H1 (cell line): ENCODE measurements at regions not wholly inside any gene's neighbourhood (a gene's known extent, or its start where the extent isn't known, plus 50 kb on each side); places are given as distances from the start of the nearest gene placed in this dataset.

Experiments
- BACH1 ChIP-seq: IDR thresholded peaks from 2 replicates; pipeline ENCODE4 v1.6.1; 2012; ENCODE audit warnings: low read length, improper control_type of control experiment
- CTCF ChIP-seq, 3 experiments: IDR thresholded peaks; 1 replicate in 2 of 3; 2 replicates in 1 of 3; pipeline versions ENCODE4 v1.5.1 to v1.6.1; 2011; ENCODE audit warnings: low read length in 3 of 3, mild to moderate bottlenecking in 3 of 3, inconsistent platforms in 2 of 3, low read depth in 1 of 3, moderate library complexity in 1 of 3; ENCODE audit not compliant: insufficient read depth in 1 of 3; ENCODE audit errors: control extremely low read depth in 1 of 3
- EGR1 ChIP-seq: IDR thresholded peaks from 2 replicates; pipeline ENCODE4 v1.6.1; 2011; ENCODE audit warnings: low read depth, low read length, borderline replicate concordance
- EP300 ChIP-seq, 2 experiments: IDR thresholded peaks; 1 replicate in 1 of 2; 2 replicates in 1 of 2; pipeline ENCODE4 v1.6.1; 2011 to 2012; ENCODE audit warnings: low read depth in 2 of 2, low read length in 2 of 2, mild to moderate bottlenecking in 2 of 2, borderline replicate concordance in 1 of 2, inconsistent platforms in 1 of 2, moderate library complexity in 1 of 2
- FOSL1 ChIP-seq: IDR thresholded peaks from 2 replicates; pipeline ENCODE4 v1.6.1; 2011; ENCODE audit warnings: mild to moderate bottlenecking, low read depth, low read length, moderate library complexity; ENCODE audit not compliant: insufficient read depth
- JUN ChIP-seq: IDR thresholded peaks from 2 replicates; pipeline ENCODE4 v1.6.1; 2011; ENCODE audit warnings: low read depth, mild to moderate bottlenecking, improper control_type of control experiment, low read length
- KDM4A ChIP-seq: IDR thresholded peaks from one replicate; pipeline ENCODE4 v1.7.1; 2012; ENCODE audit warnings: low read depth, mild to moderate bottlenecking, moderate library complexity, low read length, inconsistent platforms; ENCODE audit not compliant: severe bottlenecking
- NANOG ChIP-seq: IDR thresholded peaks from 2 replicates; pipeline ENCODE4 v1.6.1; 2011; ENCODE audit warnings: low read length, low read depth, mild to moderate bottlenecking, inconsistent platforms; ENCODE audit not compliant: insufficient read depth, poor library complexity, severe bottlenecking
- POLR2A ChIP-seq, 2 experiments: IDR thresholded peaks; 1 replicate in 1 of 2; 2 replicates in 1 of 2; pipeline ENCODE4 v1.6.1; 2011; ENCODE audit warnings: low read depth in 2 of 2, low read length in 2 of 2, mild to moderate bottlenecking in 2 of 2; ENCODE audit errors: control extremely low read depth in 1 of 2
- POLR2AphosphoS5 ChIP-seq: IDR thresholded peaks from 2 replicates; pipeline ENCODE4 v1.6.1; 2011; ENCODE audit warnings: low read depth, low read length
- SAP30 ChIP-seq: fragments of 300-600 bp; sonication (generic); IDR thresholded peaks from 2 replicates; pipeline ENCODE4 v1.7.1; 2012; ENCODE audit warnings: low read length, moderate library complexity, mild to moderate bottlenecking, inconsistent platforms; ENCODE audit not compliant: insufficient read depth, insufficient replicate concordance

- no peak for TF ChIP-seq SAP30
- TF ChIP-seq CTCF (IDR thresholded peaks at IDR 0.05; ENCODE audit: control extremely low read depth in 1 of 3, insufficient read depth in 1 of 3, low read depth in 1 of 3, low read length in 3 of 3): no peak
- no peak for TF ChIP-seq POLR2AphosphoS5
- no peak for TF ChIP-seq EGR1
- no peak for TF ChIP-seq JUN
- no peak for TF ChIP-seq BACH1
- no peak for TF ChIP-seq EP300 (IDR thresholded peaks at IDR 0.05; ENCODE audit: borderline replicate concordance in 1 of 2, low read depth in 2 of 2, low read length in 2 of 2)
- no peak for TF ChIP-seq FOSL1
- no peak for TF ChIP-seq POLR2A (IDR thresholded peaks at IDR 0.05; ENCODE audit: control extremely low read depth in 1 of 2, low read depth in 2 of 2, low read length in 2 of 2)
- no peak for TF ChIP-seq KDM4A
- TF ChIP-seq NANOG: no peak
Observed at GRCh38 chr2:21449881-21450280, 326.1 kb downstream of the TDRD15 start.
